Subcutaneous abdominal adipose tissue (tissue), 5 donors: ENCODE measurements at regions not wholly inside any gene's neighbourhood (a gene's known extent, or its start where the extent isn't known, plus 50 kb on each side); places are given as distances from the start of the nearest gene placed in this dataset.

Source experiments
- H3K27ac ChIP-seq: one replicate; pipeline ENCODE4 v1.7.0; 2013; ENCODE audit warnings: low read depth, mild to moderate bottlenecking, inconsistent platforms, low read length, moderate library complexity
- H3K27me3 ChIP-seq, 5 donors: one replicate each; pipeline ENCODE4 v1.7.0; 2013; ENCODE audit warnings: low read length in 5 of 5, inconsistent platforms in 1 of 5; ENCODE audit not compliant: control insufficient read depth in 5 of 5, insufficient read depth in 4 of 5
- H3K36me3 ChIP-seq, 5 donors: one replicate each; pipeline ENCODE4 v1.7.0; 2013; ENCODE audit warnings: low read length in 5 of 5; ENCODE audit not compliant: control insufficient read depth in 5 of 5, insufficient read depth in 5 of 5
- H3K4me1 ChIP-seq, 5 donors: one replicate each; pipeline ENCODE4 v1.7.0; 2013; ENCODE audit warnings: low read length in 5 of 5, mild to moderate bottlenecking in 3 of 5, moderate library complexity in 1 of 5; ENCODE audit not compliant: control insufficient read depth in 5 of 5, insufficient read depth in 5 of 5
- H3K4me3 ChIP-seq, 5 donors: one replicate each; pipeline ENCODE4 v1.7.0; 2013; ENCODE audit warnings: low read length in 5 of 5, low read depth in 1 of 5
- H3K9ac ChIP-seq, 5 donors: one replicate each; pipeline ENCODE4 v1.7.0; 2013; ENCODE audit warnings: low read length in 5 of 5, mild to moderate bottlenecking in 4 of 5, moderate library complexity in 3 of 5
- H3K9me3 ChIP-seq, 5 donors: one replicate each; pipeline ENCODE4 v1.7.0; 2013; ENCODE audit warnings: low read length in 5 of 5; ENCODE audit not compliant: control insufficient read depth in 5 of 5
- donor health status: healthy.
- donor health status: healthy.
- donor health status: healthy.
- donor health status: healthy.
- donor health status: healthy.

DNA sequence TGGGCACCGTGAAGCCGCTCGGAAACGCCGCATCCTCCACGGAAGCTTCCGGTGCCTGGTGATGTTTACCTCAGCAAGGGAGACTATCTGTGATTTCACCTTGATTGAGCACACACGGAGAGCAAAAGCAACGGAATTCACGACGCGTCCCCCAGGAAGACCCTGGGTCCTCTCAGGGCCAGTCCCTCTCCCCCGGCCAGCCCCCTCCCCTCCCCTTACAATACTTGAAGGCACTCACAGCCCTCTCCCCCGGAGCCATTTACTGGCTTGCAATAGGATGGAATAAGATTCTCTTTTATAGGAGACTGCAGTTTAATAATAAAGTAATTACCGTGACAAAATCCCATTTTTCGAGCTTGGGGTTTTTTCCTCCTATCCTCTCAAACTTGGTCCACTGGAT lies 104.7 kb downstream of the ENGASE start:
- Histone ChIP-seq H3K27me3 (peaks cover 29 to 54% (median 50%) of the 10 kb centered on the region in 5 donors), H3K9ac (no peak overlapping the region), H3K4me3 (no peak overlapping the region), H3K4me1 (peaks cover 0 to 8% (median 3%) of the 10 kb centered on the region in 5 donors), H3K9me3 (no peaks in the 10 kb centered on the region), H3K36me3 (no peaks in the 10 kb centered on the region), H3K27ac (no peak overlapping the region)

DNA sequence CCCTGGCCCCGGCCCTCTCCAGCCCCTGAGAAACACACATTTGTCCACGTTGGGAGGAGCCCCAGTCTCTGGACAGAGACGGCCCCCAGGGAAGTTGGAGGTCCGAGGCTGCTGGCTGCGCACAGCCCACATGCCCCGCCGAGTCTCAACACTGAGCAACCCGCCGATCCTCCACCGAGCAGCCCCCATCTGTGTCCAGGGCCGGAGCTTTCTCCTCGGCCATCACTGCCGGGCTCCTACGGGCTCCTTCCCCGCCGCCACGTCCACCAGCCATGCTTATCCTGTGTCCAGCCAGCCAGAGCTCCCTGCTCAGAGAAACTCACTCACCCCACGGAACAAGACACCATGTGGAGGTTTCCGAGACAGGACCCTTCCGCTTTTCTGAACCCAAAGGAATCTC lies 103.3 kb downstream of the ENGASE start:
- H3K4me1 ChIP-seq: no peaks in the 10 kb centered on the region
- H3K27me3 ChIP-seq: peaks cover 24 to 47% (median 40%) of the 10 kb centered on the region in 5 donors
- no peaks in the 10 kb centered on the region for H3K9me3 ChIP-seq
- no peak overlapping the region for H3K27ac ChIP-seq
- H3K4me3 ChIP-seq: no peak overlapping the region
- H3K36me3 ChIP-seq: no peaks in the 10 kb centered on the region
- H3K9ac ChIP-seq: no peak overlapping the region

DNA sequence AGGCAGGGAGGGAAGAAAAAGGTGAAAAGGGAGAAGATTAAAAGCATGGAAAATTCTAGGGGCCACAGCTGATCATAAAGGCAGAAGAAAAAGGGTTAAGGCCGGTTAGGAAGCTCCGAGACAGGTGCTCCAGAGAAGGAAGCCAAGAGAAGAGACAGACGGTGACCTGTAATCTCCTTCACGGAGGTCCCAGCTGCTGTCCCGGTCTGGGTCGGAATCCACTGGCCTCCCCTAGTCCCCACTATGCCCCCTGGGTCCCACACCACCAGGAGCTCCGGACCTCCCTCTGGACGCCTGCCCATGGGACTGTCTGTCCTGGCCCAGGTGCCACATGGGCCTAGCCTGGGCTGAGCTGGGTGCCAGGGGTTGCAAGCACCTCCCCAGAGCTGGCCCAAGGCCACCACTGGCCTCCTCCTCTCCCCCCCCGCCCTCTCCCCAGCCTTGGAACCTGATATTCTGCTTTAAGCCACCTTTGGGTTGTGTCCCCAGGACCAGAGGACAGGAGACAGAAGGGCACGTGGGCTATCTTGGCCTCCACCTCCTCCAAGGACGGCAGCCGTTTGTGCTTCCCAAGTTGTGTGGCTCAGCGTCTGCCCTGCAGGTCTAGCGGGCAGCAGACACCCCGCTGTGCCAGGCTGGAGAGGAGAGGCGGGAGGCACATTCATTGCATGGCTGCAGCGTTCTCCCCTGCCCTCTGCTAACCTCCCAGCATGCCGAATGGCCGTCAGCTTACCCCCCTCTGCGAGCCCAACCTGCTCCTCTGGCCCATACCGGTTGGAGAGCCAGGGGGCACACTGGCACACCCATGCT lies 102.4 kb downstream of the ENGASE start:
- H3K27me3 ChIP-seq: peaks cover 24 to 44% (median 37%) of the 10 kb centered on the region in 5 donors
- H3K4me1 ChIP-seq: no peaks in the 10 kb centered on the region

DNA sequence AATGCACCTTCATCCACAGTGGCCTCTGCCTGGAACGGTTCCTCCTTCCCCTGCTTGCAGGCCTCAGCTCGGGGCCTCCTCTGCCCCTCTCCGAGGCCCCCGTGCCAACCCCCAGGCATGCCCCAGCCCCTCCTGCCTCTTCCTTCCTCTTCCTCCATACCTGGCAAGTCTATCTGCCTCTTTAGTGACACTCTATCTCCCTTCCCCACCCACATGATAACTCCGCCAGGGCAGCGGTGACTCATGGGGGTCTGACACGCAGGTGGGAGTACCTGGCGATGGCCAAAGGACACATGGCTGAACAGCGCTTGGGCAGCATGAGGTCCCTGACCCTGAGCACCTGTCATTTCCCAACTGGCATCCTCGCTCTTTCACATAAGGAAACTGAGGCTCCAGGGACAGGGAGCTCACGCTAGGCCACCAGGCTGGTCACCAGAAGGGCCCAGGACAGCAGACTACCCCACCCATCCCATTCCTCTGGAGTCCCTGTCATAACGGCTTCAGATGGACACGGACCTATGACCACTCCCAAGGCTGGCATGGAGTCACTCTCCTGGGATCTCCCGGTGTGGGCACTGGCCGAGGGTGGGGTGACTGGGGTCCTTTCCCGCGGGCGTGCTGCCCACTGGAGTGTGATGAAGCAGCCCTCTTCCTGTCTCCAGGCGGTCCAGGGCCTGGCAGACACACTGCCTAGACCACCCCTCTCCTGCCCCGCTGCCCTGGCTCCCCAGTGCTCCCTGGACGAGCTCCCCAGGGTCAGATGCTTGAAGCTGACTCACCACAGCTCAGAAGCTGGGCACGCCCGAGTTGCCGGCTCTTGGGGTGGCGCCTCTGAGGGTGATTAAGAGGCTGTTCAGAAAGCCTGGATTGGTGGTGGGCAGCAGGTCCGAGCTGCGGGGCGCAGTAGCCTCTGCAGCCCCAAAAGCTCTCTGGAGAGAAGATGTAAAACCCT lies 100.6 kb downstream of the ENGASE start:
- H3K27me3 ChIP-seq: peaks cover 18 to 29% (median 22%) of the 10 kb centered on the region in 5 donors
- H3K36me3 ChIP-seq: no peaks in the 10 kb centered on the region
- H3K27ac ChIP-seq: no peak overlapping the region
- no peak overlapping the region for H3K4me3 ChIP-seq
- H3K4me1 ChIP-seq: no peaks in the 10 kb centered on the region
- no peak overlapping the region for H3K9ac ChIP-seq
- H3K9me3 ChIP-seq: no peaks in the 10 kb centered on the region

More for the DNA sequence above, 102.4 kb downstream of the ENGASE start:
- no peak overlapping the region for H3K4me3 ChIP-seq
- H3K9ac ChIP-seq: no peak overlapping the region
- no peaks in the 10 kb centered on the region for H3K36me3 ChIP-seq
- H3K9me3 ChIP-seq: no peaks in the 10 kb centered on the region
- no peak overlapping the region for H3K27ac ChIP-seq

DNA sequence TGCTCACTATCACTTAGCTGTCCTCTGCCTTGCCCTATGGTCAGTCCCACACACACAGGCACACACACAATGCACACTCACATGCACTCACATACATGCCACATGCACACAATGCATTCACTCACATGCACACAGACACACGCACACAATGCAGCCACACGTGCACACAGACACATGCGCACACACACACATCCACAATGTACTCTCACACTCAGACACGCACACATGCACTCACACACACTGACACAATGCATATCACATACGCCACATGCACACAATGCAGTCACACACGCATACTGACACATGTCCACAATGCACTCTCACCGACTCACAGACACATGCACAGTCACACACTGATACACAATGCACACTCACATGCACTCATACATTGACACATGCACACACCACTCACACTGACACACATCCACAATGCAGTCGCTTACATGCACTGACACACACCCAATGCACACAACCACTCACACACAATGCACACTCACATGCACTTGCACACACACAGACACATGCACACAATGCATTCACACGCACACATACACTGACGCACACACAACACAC lies 99.7 kb downstream of the ENGASE start:
- Histone ChIP-seq H3K27ac (no peak overlapping the region), H3K9ac (no peak overlapping the region), H3K4me1 (no peaks in the 10 kb centered on the region), H3K4me3 (no peak overlapping the region), H3K27me3 (peaks cover 13 to 29% (median 23%) of the 10 kb centered on the region in 5 donors), H3K36me3 (no peaks in the 10 kb centered on the region), H3K9me3 (no peaks in the 10 kb centered on the region)

DNA sequence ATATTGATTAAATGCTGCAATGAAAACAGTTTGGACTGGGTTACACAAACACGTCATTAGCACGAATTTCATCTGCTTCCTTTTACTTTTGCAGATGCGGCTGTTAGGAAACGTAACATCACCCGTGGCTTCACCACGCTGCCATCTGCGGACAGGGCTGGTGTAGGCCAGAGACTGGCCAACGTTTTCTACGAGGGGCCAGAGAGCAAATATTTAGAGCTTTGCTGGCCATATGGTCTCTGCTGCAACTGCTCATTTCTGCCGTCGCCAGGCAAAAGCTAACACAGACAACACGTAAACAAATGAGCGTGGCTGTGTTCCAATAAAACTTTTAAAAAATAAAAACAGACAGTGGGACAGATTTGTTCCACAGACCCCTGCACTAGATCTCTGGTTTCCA lies 96.6 kb downstream of the ENGASE start:
- Histone ChIP-seq H3K27ac (no peak overlapping the region), H3K9me3 (no peaks in the 10 kb centered on the region), H3K9ac (no peak overlapping the region), H3K36me3 (no peaks in the 10 kb centered on the region), H3K27me3 (peaks cover 3 to 33% (median 26%) of the 10 kb centered on the region in 5 donors), H3K4me3 (no peak overlapping the region), H3K4me1 (no peaks in the 10 kb centered on the region)

DNA sequence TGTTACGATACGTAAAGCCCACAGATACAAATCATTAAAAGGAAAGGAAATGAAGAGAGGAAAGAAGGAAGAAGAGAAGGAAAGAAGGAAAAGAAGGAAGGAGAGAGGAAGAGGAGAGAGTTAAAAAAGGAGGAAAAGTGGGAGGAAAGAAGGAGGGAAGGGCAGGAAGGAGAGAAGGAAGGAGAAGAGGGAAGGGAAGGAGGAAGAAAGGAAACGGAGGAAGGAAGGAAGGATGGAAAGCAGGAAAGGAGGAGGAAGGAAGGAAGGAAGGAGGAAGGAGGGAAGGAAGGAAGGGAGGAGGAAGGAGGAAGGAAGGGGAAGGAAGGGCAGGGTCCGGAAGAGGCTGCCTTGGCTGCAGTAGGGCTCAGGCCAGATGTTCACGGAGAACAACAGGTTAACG lies 95.2 kb downstream of the ENGASE start:
- Histone ChIP-seq H3K4me3 (no peak overlapping the region), H3K36me3 (no peaks in the 10 kb centered on the region), H3K27me3 (peaks cover 0 to 41% (median 31%) of the 10 kb centered on the region in 5 donors), H3K9ac (no peak overlapping the region), H3K27ac (no peak overlapping the region), H3K4me1 (no peaks in the 10 kb centered on the region), H3K9me3 (no peaks in the 10 kb centered on the region)

DNA sequence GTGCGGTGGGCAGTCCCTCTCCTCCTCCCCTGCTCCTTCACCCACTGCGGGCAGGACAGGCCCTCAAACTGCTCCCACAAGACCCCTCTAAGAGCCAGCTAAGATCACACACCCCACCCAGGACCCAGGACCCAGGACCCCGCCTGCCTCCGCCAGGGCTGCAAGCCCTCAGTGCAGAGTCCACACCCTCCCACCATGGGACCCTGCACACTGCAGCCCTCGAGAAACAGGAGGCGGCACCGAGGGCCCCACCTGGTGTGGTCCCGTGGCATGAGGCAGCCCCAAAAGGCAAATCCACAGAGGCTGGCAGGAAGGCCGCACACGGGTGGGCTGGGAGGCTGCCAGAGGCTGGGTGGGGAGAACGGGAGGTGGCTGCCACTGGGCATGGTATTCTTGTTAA lies 94.7 kb downstream of the ENGASE start:
- H3K27ac ChIP-seq: no peak overlapping the region
- H3K4me3 ChIP-seq: no peak overlapping the region
- no peaks in the 10 kb centered on the region for H3K4me1 ChIP-seq
- no peak overlapping the region for H3K9ac ChIP-seq
- no peaks in the 10 kb centered on the region for H3K9me3 ChIP-seq
- no peaks in the 10 kb centered on the region for H3K36me3 ChIP-seq
- H3K27me3 ChIP-seq: peaks cover 4 to 46% (median 34%) of the 10 kb centered on the region in 5 donors

DNA sequence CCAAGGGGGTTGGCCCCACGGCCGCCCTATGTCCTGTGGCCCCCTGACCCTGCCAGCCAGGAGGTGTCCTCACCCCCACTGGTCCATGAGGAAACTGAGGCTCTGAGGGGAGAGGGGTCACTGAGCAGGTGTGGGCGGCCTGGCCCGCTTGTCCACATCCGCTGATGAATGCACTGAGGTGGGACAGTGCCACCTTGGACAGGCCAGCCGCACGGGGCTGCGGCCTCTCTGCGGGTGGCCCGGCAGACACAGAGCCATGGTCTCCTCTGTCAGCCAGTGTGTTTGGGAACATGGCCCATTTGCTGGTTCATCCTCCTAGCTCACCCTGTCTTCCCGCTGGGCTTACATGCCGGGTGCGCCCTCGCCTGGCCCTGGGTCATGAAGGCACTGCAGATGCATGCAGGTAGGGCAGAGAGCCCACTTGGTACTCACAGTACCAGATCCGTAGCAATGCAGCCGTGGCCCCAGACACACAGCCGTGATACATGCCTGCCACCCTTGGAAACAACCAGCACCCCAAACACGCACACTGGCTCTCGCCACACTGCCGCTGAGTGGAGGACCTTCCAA lies 93.9 kb downstream of the ENGASE start:
- Histone ChIP-seq H3K4me1 (no peaks in the 10 kb centered on the region), H3K9me3 (no peaks in the 10 kb centered on the region), H3K27me3 (peaks cover 4 to 52% (median 37%) of the 10 kb centered on the region in 5 donors), H3K4me3 (no peak overlapping the region), H3K27ac (no peak overlapping the region), H3K9ac (no peak overlapping the region), H3K36me3 (no peaks in the 10 kb centered on the region)
